HG02571 (cell line): ENCODE measurements at regions not wholly inside any gene's neighbourhood (a gene's known extent, or its start where the extent isn't known, plus 50 kb on each side); places are given as distances from the start of the nearest gene placed in this dataset.

ENCODE experiments used
- ATAC-seq: cut with Tn5 transposase; IDR thresholded peaks from one replicate; pipeline ENCODE4 v1.9.1; 2021; ENCODE audit warnings: mild to moderate bottlenecking, moderate library complexity; ENCODE audit not compliant: unreplicated experiment

- no peak for ATAC-seq
Measured at GRCh38 chr7:67413670-67414069, 417.0 kb downstream of the TYW1 start.

GRCh38 chr7:67414858-67415257 is 418.2 kb downstream of the TYW1 start:
- no peak for ATAC-seq

GRCh38 chr7:67422601-67423000 is 426.0 kb downstream of the TYW1 start:
- no peak for ATAC-seq

DNA sequence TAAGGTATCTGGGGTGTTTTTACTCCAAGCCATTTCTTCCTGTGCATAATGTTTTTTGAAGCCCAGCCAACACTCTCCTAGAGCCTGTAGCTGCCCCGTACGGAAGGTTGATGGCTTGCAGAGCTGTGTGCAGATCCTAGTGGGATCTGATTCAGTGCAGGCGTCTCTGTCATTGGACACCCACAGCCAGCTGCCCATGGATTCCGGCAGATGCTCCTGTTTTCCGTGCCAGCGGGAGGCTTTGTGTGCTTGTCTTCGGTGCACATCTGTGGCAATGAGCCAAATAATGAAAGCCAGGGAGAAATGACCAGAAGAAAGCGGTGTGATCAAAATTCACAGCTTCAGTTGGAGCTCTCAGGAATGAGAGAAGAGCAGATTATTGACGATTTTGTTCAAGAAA is 426.4 kb downstream of the TYW1 start:
- no peak for ATAC-seq

GRCh38 chr7:67426654-67427053 is 430.0 kb downstream of the TYW1 start:
- no peak for ATAC-seq

GRCh38 chr7:67429735-67430134 is 433.1 kb downstream of the TYW1 start:
- no peak for ATAC-seq

DNA sequence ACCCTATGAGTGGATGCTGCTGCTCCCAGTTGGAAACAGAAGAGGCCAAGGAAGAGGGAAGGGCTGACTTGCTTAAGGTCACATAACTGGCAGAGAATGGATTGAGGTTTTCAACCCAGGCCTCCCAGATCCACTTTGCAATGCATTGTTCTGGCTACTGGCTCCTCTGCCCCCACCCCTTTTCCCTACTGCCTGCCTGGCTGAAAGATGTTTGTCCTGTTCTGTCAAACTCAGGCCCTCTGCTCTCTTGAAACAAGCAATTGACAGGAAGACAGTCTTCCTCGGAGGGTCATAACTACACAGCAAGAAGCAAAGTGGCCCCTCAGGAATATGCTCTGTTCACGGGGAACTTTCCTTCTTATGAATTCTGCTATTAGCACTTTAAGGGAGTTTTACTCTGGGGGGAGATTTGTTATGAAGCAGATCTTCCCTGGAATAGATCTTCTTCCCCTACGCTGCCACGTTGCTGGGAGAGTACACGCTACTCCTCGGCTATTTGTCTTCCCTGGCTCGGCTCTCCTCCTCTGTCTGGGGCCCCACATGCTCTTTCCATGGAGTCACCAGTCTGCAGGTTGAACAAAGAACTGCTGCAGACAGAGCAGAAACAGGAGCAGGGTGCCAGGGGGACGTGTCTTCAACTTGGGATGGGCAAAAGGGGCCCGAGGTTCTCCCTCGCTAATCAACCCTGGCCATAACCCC is 436.1 kb downstream of the TYW1 start:
- no peak for ATAC-seq

DNA sequence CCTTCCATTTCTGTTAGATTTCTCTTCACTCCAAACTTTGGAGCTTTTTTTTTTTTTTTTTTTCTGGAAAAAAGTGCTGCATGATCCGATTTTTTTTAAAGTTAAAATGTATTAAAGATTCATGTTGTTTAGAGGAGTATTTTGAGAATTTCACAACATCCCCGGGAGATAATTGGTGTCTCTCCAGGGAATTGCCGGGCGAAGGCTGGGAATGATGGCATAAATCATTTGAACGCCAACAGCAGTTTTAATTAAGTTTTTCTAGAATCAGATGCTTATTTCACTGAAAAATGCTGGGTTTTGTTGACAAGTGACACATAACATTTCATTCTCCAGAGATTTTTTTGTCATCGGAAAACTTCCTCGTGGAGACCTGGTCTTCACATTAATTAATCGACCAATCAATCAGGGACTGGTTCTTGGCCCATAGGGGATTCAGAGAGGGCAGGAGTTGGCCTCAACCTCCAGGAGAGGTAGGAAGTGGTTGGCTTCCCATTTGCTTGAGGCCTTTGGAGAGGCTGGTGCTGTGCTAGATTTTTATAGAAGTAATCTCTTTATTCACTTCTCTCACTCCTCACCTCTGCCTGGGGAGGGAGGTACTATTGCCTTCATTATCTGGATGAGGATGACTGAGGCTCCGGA is 439.4 kb downstream of the TYW1 start:
- no peak for ATAC-seq

DNA sequence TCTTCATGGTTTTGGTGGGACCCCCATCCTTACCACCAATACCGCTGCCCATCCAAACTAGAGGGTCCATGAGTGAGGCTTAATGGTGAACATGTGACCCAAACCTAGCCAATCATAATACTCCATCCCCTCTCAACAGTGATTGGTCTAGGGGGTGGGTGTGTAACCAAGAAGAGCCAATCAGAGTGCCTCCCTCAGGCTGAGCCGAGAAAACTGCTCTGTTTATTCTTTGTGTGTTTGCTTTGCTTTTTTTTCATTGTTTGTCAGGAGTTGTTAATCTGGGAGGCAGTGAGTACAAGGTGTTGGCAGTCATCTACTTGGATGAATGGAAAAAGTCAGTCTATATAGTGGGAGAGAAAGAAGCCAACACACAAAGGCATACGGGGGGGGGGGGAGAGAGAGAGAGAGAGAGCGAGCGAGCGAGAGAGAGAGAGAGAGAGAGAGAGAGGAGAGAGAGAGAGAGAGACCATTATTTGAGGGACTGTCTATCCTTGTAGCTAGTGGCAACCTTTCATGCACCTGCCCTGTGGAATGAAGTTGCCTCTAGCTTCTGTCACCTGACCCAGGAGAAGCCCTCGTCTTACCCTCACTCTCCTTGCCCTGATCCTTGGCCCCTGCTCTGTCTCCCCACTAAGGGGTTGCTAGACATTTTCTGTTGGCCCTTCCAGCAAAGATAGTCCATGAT is 441.7 kb downstream of the TYW1 start:
- no peak for ATAC-seq

GRCh38 chr7:67438913-67439505 is 442.4 kb downstream of the TYW1 start:
- ATAC-seq, result no peak

GRCh38 chr7:67440321-67440720 is 443.7 kb downstream of the TYW1 start:
- ATAC-seq, result no peak

- no peak for ATAC-seq
Measured at GRCh38 chr7:67445728-67446127, 449.1 kb downstream of the TYW1 start.

- no peak for ATAC-seq
Measured at GRCh38 chr7:67447297-67447696, 450.7 kb downstream of the TYW1 start.

GRCh38 chr7:67448271-67448670 is 451.6 kb downstream of the TYW1 start:
- no peak for ATAC-seq

DNA sequence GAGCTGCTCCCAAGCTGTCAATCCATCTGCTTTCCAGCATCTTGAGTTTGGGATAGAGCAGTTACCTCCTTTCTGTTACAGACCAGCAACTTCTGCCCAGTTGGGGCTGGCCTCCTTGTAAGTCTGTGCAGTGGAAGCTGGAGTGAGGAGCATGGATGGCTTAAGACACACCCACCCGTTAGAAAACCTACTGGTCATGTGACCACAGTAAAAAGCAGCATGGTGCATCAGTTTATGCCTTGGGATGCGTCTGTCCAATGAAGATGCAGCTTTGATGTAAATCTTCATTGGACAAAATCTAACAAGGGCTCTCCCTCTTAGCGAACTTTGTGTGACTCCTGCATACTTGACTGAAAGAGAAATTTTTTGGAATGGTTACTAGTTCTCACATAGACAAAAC is 453.5 kb downstream of the TYW1 start:
- ATAC-seq, result no peak

- ATAC-seq, result no peak
Measured at GRCh38 chr7:67451306-67451705, 454.7 kb downstream of the TYW1 start.

DNA sequence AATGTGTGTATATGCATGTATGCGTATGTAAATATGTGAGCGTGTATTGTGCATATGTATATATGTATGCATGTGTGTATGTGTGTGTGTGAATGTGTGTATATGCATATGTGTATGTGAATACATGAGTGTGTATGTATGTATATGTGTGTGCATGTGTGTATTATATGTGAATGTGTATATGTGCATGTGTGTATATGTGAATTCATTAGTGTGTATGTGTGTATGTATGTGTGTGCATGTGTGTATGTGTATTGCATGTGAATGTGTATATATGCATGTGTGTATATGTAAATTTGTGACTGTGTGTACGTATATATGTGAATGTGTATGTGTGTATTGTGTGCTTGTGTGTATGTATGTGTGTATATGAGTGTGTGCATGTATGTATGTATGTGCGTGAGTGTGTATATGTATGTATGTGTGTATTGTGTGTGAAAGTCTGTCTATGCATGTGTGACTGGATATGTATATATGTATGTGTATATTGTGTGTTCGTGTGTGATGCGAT is 455.9 kb downstream of the TYW1 start:
- ATAC-seq, result no peak

DNA sequence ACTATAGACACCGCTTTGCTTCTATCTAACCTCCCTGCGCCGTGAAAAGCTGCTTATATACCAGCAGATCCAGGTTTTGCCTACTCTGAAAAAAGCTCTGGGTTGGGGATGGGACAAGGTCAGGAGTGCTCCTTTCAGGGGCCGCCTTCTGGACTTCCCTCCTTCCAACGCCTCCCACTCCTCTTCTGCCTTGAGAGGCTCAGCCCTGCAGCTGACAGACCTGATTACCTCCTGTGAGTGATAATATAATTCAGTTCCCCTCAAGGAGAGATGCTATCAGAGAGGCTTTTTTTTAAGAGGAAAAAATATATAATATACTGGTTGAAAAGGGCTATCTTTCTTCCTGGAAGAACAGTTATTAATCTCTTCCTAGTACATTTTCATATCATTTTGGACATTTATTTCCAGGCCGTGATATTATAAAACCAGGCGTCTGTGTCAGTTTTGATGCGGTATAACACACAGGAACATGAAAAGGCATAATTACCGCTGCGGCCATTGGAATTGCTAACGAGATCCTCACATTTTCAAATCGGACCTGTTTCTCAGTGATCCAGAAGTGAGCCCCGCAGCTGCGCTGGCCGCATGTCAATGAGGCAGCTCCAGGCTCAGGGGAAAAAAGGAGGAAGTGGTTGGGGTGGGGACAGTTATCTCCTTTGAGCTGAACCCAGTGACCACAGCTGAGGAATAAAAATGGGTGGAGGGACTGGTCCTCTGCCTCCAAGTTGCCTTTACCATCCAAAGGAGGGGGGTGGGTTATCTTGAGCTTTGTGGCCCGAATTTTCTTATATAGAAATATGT is 457.1 kb downstream of the TYW1 start:
- ATAC-seq, result no peak

DNA sequence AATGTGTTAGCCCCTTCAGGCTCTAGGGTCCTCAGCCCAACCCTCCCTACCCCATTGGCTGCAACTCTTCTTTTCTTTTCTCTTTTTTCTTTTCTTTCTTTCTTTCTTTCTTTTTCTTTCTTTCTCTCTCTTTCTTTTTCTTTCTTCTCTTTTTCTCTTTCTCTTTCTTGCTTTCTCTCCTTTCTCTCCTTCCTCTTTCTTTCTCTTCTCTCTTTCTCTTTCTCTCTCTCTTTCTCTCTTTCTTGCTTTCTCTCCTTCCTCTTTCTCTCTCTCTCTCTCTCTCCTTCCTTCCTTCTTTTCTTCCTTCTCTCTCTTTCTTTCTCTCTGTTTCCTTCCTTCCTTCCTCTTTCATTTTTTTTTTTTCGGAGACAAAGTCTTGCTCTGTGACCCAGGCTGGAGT is 458.9 kb downstream of the TYW1 start:
- ATAC-seq, result no peak

GRCh38 chr7:67462781-67463191 is 466.2 kb downstream of the TYW1 start:
- ATAC-seq, result no peak

DNA sequence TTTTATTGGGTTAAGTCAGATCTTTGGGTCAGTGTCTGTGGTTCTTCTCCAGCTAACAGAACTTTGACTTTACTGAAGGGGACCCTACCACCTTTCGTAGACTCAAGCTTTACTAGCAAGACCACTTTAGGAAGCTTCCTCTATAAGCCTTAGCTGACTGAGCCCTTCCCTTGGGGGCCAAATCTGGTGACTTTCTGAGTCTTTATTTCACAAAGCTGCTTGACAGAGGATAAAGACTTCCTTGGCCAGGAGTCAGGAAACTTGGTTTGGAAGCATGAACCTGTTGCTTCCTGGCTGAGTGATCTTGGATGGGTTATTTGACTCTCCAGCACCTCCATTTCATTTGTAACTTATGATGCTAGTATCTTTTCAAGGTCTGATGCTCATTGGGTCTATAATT is 466.7 kb downstream of the TYW1 start:
- no peak for ATAC-seq
